Thymus (tissue), 11 donors: ENCODE measurements at regions not wholly inside any gene's neighbourhood (a gene's known extent, or its start where the extent isn't known, plus 50 kb on each side); places are given as distances from the start of the nearest gene placed in this dataset.

Source experiments
- DNase-seq, 9 donors: peaks; one replicate each; pipeline ENCODE4 v3.0.0-alpha.2; 2013; ENCODE audit warnings: low spot score in 9 of 9, low read depth in 6 of 9, missing footprints in 1 of 9
- H3K27ac ChIP-seq, 2 donors: one replicate each; pipeline ENCODE4 v1.5.1; 2013; ENCODE audit warnings: control low read depth in 1 of 2, low read depth in 1 of 2, low read length in 1 of 2, mild to moderate bottlenecking in 1 of 2, moderate library complexity in 1 of 2
- H3K27me3 ChIP-seq, 2 donors: one replicate each; pipeline ENCODE4 v1.5.1; 2013; ENCODE audit warnings: low read length in 1 of 2; ENCODE audit not compliant: control insufficient read depth in 2 of 2, insufficient read depth in 1 of 2
- H3K36me3 ChIP-seq, 2 donors: one replicate each; pipeline ENCODE4 v1.5.1; 2013; ENCODE audit warnings: low read length in 1 of 2, mild to moderate bottlenecking in 1 of 2, moderate library complexity in 1 of 2; ENCODE audit not compliant: control insufficient read depth in 2 of 2, insufficient read depth in 2 of 2
- H3K4me1 ChIP-seq, 2 donors: one replicate each; pipeline ENCODE4 v1.5.1; 2013; ENCODE audit warnings: low read length in 2 of 2; ENCODE audit not compliant: control insufficient read depth in 2 of 2, insufficient read depth in 2 of 2
- H3K4me3 ChIP-seq, 2 donors: one replicate each; pipeline ENCODE4 v1.5.1; 2013; ENCODE audit warnings: low read length in 2 of 2, control low read depth in 1 of 2, mild to moderate bottlenecking in 1 of 2
- H3K9me3 ChIP-seq, 2 donors: one replicate each; pipeline ENCODE4 v1.5.1; 2013; ENCODE audit warnings: low read length in 1 of 2, mild to moderate bottlenecking in 1 of 2; ENCODE audit not compliant: control insufficient read depth in 2 of 2, insufficient read depth in 1 of 2
- WGBS: extraction: QIAGEN DNeasy Blood & Tissue Kit; methylation state at CpG from one replicate; pipeline ENCODE4 v1.1.7; 2013; 5-methylcytosine and 5-hydroxymethylcytosine counted together
- donor health status: healthy.

GRCh38 chr12:29945904-29946303 lies 162.2 kb upstream of the TMTC1 start:
- no peaks in the 10 kb centered on the region for H3K9me3 ChIP-seq
- 85% methylated on average over 5 of the region's 5 CpGs for WGBS

GRCh38 chr12:29944269-29945000 lies 160.7 kb upstream of the TMTC1 start:
- peaks cover 0 to 2% of the 10 kb centered on the region in 2 donors for H3K9me3 ChIP-seq
- no peak overlapping the region for H3K4me3 ChIP-seq
- no peaks in the 10 kb centered on the region for H3K27me3 ChIP-seq
- H3K4me1 ChIP-seq, result no peaks in the 10 kb centered on the region
- 97% methylated on average over 2 of the region's 2 CpGs for WGBS
- DNase-seq, result no peak
- H3K27ac ChIP-seq, result no peak overlapping the region
- H3K36me3 ChIP-seq, result no peaks in the 10 kb centered on the region

More at GRCh38 chr12:29945904-29946303, 162.2 kb upstream of the TMTC1 start:
- no peaks in the 10 kb centered on the region for H3K36me3 ChIP-seq
- no peaks in the 10 kb centered on the region for H3K27me3 ChIP-seq
- no peaks in the 10 kb centered on the region for H3K4me1 ChIP-seq
- DNase-seq, result no peak
- no peak overlapping the region for H3K4me3 ChIP-seq
- H3K27ac ChIP-seq, result no peak overlapping the region

GRCh38 chr12:29943683-29944082 lies 159.9 kb upstream of the TMTC1 start:
- Histone ChIP-seq H3K9me3 (peaks cover 0 to 2% of the 10 kb centered on the region in 2 donors), H3K4me3 (no peak overlapping the region), H3K27ac (no peak overlapping the region), H3K4me1 (no peaks in the 10 kb centered on the region), H3K27me3 (no peaks in the 10 kb centered on the region), H3K36me3 (no peaks in the 10 kb centered on the region)
- DNase-seq, result no peak
- 67% methylated on average over 2 of the region's 2 CpGs for WGBS

- no peaks in the 10 kb centered on the region for H3K4me1 ChIP-seq
- no peaks in the 10 kb centered on the region for H3K27me3 ChIP-seq
- H3K9me3 ChIP-seq, result peaks cover 0 to 2% of the 10 kb centered on the region in 2 donors
- no peak for DNase-seq
- no peaks in the 10 kb centered on the region for H3K36me3 ChIP-seq
- H3K27ac ChIP-seq, result no peak overlapping the region
- H3K4me3 ChIP-seq, result no peak overlapping the region
Observed at GRCh38 chr12:29940811-29941210, 157.1 kb upstream of the TMTC1 start.

GRCh38 chr12:29930503-29930902 lies 146.8 kb upstream of the TMTC1 start:
- Histone ChIP-seq H3K4me3 (no peak overlapping the region), H3K9me3 (no peaks in the 10 kb centered on the region), H3K36me3 (no peaks in the 10 kb centered on the region), H3K27ac (no peak overlapping the region), H3K4me1 (no peaks in the 10 kb centered on the region), H3K27me3 (no peaks in the 10 kb centered on the region)
- DNase-seq, result no peak

- Histone ChIP-seq H3K4me3 (no peak overlapping the region), H3K27ac (no peak overlapping the region), H3K36me3 (no peaks in the 10 kb centered on the region), H3K9me3 (no peaks in the 10 kb centered on the region), H3K27me3 (no peaks in the 10 kb centered on the region), H3K4me1 (no peaks in the 10 kb centered on the region)
- 86% methylated on average over 2 of the region's 2 CpGs for WGBS
- no peak for DNase-seq
Observed at GRCh38 chr12:29929295-29929694, 145.6 kb upstream of the TMTC1 start.

GRCh38 chr12:29921307-29921706 lies 137.6 kb upstream of the TMTC1 start:
- no peaks in the 10 kb centered on the region for H3K36me3 ChIP-seq
- WGBS, result 56% methylated on average over 1 of the region's 1 CpG
- no peaks in the 10 kb centered on the region for H3K4me1 ChIP-seq
- no peaks in the 10 kb centered on the region for H3K9me3 ChIP-seq
- no peak overlapping the region for H3K27ac ChIP-seq
- no peaks in the 10 kb centered on the region for H3K27me3 ChIP-seq
- no peak overlapping the region for H3K4me3 ChIP-seq
- no peak for DNase-seq

GRCh38 chr12:29908157-29908556 lies 124.4 kb upstream of the TMTC1 start:
- 79% methylated on average over 1 of the region's 1 CpG for WGBS
- H3K27me3 ChIP-seq, result no peaks in the 10 kb centered on the region
- H3K36me3 ChIP-seq, result no peaks in the 10 kb centered on the region
- no peak overlapping the region for H3K4me3 ChIP-seq
- DNase-seq, result no peak
- H3K27ac ChIP-seq, result no peak overlapping the region
- H3K4me1 ChIP-seq, result no peaks in the 10 kb centered on the region
- peaks cover 0 to 8% of the 10 kb centered on the region in 2 donors for H3K9me3 ChIP-seq

GRCh38 chr12:29907461-29907860 lies 123.7 kb upstream of the TMTC1 start:
- H3K36me3 ChIP-seq, result no peaks in the 10 kb centered on the region
- H3K4me1 ChIP-seq, result no peaks in the 10 kb centered on the region
- no peak for DNase-seq
- 96% methylated on average over 4 of the region's 4 CpGs for WGBS
- H3K4me3 ChIP-seq, result no peak overlapping the region
- H3K27ac ChIP-seq, result no peak overlapping the region
- no peaks in the 10 kb centered on the region for H3K27me3 ChIP-seq
- H3K9me3 ChIP-seq, result peaks cover 0 to 8% of the 10 kb centered on the region in 2 donors
